ENCODE measurements at regions not wholly inside any gene's neighbourhood (a gene's known extent, or its start where the extent isn't known, plus 50 kb on each side); places are given as distances from the start of the nearest gene placed in this dataset.

DNA sequence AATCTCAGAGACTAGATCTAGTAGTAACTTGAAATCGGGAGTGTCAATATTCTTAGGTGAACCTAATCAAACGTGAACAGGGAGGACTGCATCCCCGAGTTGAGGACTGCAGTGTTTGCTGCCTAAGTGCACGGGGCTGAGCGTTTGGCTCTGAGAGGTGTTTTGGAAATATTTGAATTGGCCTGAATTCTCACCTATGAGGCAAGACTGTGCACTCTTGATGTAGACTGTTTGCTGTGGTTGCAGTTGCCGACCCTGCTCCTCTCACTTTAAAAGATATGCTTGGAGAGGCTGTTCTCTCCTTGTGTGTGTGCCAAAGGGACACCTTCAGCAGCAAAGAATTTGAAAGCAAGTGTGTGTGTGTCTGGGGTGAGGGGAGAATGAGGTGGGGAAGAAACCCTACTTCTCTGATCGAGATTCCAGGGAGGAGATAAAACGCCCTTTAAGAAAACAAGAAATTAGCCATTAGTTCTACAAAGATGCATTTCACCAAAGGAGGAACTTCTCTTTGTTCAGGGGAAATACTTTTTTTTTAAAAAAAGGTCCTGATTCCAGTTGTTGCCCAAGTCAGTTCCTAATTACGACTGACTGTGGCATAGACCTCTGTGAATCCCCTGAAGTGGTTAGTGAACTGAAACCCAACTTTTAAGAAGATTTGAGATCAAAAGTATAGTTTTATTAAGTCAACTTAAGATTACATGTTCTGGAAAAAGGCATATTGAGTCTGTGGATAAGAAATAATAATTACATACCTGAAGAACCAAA is 106.6 kb downstream of the DYRK2 start:
- TF ChIP-seq, protein P1, sequence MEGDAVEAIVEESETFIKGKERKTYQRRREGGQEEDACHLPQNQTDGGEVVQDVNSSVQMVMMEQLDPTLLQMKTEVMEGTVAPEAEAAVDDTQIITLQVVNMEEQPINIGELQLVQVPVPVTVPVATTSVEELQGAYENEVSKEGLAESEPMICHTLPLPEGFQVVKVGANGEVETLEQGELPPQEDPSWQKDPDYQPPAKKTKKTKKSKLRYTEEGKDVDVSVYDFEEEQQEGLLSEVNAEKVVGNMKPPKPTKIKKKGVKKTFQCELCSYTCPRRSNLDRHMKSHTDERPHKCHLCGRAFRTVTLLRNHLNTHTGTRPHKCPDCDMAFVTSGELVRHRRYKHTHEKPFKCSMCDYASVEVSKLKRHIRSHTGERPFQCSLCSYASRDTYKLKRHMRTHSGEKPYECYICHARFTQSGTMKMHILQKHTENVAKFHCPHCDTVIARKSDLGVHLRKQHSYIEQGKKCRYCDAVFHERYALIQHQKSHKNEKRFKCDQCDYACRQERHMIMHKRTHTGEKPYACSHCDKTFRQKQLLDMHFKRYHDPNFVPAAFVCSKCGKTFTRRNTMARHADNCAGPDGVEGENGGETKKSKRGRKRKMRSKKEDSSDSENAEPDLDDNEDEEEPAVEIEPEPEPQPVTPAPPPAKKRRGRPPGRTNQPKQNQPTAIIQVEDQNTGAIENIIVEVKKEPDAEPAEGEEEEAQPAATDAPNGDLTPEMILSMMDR (IDR thresholded peaks at IDR 0.05; ENCODE audit: low read length) = no peak
- TF ChIP-seq EZH2 (IDR thresholded peaks at IDR 0.05; ENCODE audit: borderline replicate concordance, low read length) = no peak

All from OCI-LY1 (cell line).